GM18868 (cell line): ENCODE measurements at regions not wholly inside any gene's neighbourhood (a gene's known extent, or its start where the extent isn't known, plus 50 kb on each side); places are given as distances from the start of the nearest gene placed in this dataset.
"Not testable (repeated sequence)": the region's sequence is repeated elsewhere in the genome, so short reads cannot be mapped to it uniquely, and the experiment has no call there.

Experiments
- ATAC-seq: cut with Tn5 transposase; IDR thresholded peaks from one replicate; pipeline ENCODE4 v1.9.1; 2021; ENCODE audit warnings: mild to moderate bottlenecking, moderate library complexity; ENCODE audit not compliant: unreplicated experiment

GRCh38 chr4:14152834-14153519, 525.5 kb upstream of the BOD1L1 start:
- peak; percentile 69 for ATAC-seq

GRCh38 chr4:14155803-14156202, 528.3 kb upstream of the BOD1L1 start:
- no peak for ATAC-seq

GRCh38 chr4:14157262-14157661, 529.7 kb upstream of the BOD1L1 start:
- ATAC-seq = peak; percentile 61

DNA sequence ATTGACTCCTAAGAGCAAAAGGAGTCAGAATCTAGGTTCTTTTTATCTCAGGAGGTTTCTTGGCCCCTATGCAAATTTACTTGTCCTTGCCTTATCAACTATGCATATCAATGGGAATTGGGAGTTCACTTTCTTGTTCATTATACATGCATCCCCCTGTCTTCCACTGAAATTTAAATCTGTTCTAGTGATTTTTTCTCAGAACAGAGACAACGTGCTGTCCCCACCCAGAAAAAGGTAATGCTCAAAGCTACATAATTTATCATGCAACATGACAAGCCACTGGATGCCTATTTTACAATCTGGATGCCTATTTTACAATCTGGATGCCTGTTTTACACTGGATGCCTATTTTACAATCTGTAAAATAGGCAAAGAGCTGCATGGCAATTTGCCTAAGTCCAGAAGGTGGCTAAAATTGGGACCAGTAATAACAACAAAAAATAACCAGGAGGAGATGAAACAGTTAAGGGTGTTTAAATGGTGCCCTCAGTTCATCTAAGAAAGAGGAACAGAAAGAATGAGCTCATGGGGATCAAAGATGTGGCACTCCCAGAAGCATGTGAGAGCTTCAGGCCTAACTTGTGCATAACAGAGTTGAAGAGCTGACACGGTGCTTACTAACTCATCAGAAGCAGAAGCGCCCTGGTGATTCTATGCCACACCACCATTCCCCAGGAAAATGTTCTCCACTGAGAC, 537.8 kb upstream of the BOD1L1 start:
- peak; percentile 100 for ATAC-seq

- no peak for ATAC-seq
Observed at GRCh38 chr4:14167876-14168510, 540.5 kb upstream of the BOD1L1 start.

DNA sequence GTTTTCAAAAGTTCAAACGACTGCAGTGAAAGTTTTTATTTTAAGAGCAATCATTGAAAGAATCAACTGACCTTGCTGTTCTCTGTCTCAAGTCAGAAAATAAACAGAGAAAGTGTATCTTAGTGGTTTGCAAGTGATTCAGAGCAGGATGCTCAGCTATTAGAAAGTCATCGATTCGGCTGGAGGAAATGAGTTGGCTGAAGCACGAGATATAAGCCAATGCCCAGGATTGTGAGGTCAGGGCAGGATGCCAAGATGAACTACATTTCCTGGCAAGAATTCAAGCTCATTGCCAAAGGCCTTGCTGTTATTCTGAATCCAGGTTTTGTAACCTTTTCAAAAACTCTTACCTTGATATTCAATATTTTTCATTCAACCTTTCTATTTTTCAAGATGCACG, 541.4 kb upstream of the BOD1L1 start:
- ATAC-seq = peak; percentile 65

DNA sequence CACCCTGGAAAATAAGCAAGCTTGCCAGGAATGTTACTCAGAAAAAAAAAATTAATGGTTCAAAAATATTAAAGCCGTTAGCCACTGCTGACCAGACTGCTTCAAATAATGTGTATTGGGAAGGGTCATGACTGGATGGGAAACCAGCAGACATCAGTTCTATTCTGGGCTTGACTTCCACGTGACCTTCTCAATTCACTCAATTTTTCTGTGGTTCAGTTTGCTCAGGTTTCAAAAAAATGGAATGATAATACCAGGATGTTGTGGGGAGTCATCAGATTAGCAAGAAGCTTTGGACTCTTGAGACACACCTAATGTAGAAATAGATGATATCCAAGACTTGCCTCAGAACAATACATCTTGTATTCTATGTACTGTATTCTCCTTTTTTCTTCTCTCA, 541.9 kb upstream of the BOD1L1 start:
- ATAC-seq = no peak

- ATAC-seq = not testable (repeated sequence)
Observed at GRCh38 chr4:14169940-14170339, 542.4 kb upstream of the BOD1L1 start.

- ATAC-seq = no peak
Observed at GRCh38 chr4:14176613-14177012, 549.1 kb upstream of the BOD1L1 start.

GRCh38 chr4:14177987-14178386, 550.5 kb upstream of the BOD1L1 start:
- peak; percentile 90 for ATAC-seq

GRCh38 chr4:14178421-14178820, 550.9 kb upstream of the BOD1L1 start:
- ATAC-seq = peak; percentile 67

GRCh38 chr4:14180166-14180565, 552.6 kb upstream of the BOD1L1 start:
- no peak for ATAC-seq

- ATAC-seq = no peak
Observed at GRCh38 chr4:14180983-14181601, 553.6 kb upstream of the BOD1L1 start.

GRCh38 chr4:14182148-14182547, 554.6 kb upstream of the BOD1L1 start:
- ATAC-seq = no peak

- ATAC-seq = no peak
Observed at GRCh38 chr4:14184265-14184664, 556.7 kb upstream of the BOD1L1 start.

GRCh38 chr4:14184767-14185166, 557.2 kb upstream of the BOD1L1 start:
- no peak for ATAC-seq

GRCh38 chr4:14188214-14188613, 560.7 kb upstream of the BOD1L1 start:
- ATAC-seq = no peak

DNA sequence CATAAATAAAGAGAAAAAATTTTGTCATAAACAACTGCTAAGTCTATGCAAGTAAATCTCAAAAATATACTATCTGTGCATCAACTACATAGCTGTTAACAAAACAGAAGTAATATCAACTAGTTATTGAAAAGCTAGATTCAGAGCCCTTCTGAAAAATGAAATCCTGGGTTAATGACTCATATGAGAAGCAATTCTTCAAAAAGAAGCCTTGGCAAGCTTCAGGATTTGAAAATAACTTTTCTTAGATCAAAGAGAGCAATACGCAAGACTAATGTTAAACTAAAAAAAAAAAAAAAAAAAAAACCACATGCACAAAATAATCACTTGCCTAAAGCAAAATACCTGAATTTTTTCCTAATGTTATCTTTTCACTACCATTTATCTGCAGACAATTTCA, 566.1 kb upstream of the BOD1L1 start:
- ATAC-seq = no peak

DNA sequence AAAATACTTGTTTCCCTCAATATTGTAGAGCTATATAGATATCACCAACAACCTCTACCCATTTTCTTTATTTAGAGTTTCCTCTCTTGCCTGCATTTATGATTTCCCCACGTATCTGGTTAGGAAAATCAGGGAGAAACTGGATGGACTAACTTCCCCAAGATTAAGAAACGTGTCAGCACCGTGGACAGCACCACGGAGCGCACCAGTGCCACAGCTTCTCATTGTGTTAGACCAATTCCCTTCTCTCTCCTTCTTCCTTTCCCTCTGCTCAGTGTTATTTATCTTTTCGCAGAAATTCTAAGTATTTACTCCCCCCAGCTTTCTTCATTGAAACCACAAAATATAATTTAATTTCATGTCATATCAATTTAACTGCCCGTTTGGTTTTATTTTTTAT, 568.6 kb upstream of the BOD1L1 start:
- no peak for ATAC-seq

GRCh38 chr4:14215116-14215770, 587.7 kb upstream of the BOD1L1 start:
- ATAC-seq = no peak

DNA sequence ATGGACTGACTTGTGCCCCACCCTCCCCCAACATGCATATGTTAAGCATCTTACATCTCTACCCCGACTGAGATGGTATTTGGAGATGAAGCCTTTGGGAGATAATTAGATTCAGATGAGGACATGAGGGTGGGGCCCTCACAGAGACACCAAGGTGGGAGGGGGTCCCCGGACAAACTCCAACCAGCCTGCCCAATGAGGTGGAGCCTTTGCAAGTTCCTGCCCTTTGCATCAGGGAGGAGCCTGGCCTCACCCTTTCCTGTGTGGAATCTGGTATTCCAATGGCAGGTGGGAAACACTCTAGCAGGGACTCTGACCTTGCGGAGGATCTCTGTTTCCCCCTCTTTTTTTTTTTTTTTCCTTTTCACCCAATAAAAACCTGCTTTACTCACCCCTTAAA, 589.9 kb upstream of the BOD1L1 start:
- ATAC-seq = no peak
